ENCODE measurements at regions not wholly inside any gene's neighbourhood (a gene's known extent, or its start where the extent isn't known, plus 50 kb on each side); places are given as distances from the start of the nearest gene placed in this dataset.

- DNase-seq: no peak
Measured at GRCh38 chr18:65399091-65399490, 351.7 kb upstream of the CDH7 start.

DNA sequence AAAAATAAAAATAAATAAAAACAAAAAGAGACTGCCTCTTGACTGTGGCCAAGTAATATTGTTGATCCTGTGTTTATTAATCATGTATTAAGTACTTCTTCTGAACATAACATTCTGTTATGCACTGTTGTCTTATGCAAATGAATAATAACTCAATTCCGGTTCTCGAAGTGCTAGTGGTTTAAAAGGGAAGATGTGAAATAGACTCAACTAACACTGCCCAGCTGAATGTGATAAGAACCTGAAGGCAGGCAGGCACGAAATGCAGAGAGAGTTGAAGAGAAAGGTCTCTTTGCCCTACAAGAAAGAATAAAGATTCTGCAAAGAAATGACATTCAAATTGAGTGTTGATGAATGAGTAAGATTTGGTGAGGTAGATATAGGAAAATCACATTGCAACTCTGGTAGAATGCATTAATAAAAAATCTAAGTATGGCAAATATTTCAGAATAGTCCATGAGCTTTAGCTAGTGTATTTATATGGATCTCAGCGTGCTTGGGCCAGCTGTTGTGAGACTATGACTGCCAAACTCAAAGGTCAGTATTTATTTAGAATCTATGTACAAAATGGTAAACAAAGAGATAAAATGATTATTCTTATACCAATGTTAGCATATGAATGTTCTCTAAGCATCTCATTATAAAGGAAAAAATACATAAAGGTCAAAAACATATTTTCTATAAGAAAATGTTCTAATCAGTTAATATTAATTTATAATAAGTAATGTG lies 352.3 kb upstream of the CDH7 start:
- DNase-seq: no peak

DNA sequence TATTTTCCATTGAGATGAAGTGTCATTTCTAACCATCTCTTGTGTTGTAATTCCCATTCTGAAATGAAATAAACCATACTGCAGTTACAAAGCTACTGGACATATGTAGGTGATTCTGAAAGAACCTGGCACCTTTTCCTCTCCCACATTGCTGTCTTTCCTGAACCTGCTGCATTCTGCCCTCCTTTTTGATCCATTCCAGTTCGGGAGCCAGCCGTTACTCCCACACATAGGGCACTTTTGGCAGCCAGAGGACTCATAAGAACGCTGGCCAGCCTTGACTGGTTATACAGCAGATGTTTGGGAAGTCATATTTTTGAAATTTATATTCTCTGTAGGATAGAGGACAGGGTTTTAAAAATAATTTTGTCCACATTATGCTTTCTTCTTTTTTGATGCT lies 369.8 kb upstream of the CDH7 start:
- peak in 1 of 2 experiments; percentile 51 for DNase-seq

- no peak for DNase-seq
Measured at GRCh38 chr18:65380571-65380970, 370.2 kb upstream of the CDH7 start.

GRCh38 chr18:65372904-65373303 lies 377.9 kb upstream of the CDH7 start:
- no peak for DNase-seq

DNA sequence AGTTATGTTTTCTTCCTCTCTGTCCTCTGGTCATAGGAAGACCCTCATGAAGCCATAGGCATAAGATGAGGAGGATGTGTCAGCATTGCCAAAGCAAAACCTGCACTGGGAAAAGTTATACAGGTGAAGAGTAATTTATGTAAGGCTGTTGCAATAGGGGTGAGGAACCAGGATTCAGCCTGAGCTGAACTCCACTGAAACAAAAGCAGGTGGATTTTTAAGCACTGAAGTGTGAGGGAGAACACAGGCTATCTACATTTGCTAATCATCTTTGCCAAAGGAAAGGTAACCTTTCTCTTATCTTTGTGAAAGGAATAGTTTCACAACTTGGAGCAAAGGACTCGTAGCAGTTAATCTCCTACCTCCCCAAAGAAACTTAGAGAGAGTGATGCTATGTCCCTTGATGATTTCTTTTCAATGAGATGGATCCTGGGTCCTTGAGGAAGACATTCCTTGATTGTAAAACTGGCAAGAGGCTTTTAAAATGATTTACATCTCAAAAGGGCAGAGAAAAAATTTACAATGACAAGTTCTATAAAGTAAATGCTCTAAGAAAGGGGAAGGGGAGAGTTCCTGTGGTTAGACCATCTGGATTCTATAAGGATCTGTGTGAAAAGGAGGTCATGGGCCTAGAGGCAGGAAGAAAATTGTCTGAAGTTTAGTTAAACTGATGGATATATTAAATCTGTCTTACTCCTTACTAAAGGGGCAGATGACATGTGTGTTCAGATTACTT lies 385.4 kb upstream of the CDH7 start:
- DNase-seq: no peak

DNA sequence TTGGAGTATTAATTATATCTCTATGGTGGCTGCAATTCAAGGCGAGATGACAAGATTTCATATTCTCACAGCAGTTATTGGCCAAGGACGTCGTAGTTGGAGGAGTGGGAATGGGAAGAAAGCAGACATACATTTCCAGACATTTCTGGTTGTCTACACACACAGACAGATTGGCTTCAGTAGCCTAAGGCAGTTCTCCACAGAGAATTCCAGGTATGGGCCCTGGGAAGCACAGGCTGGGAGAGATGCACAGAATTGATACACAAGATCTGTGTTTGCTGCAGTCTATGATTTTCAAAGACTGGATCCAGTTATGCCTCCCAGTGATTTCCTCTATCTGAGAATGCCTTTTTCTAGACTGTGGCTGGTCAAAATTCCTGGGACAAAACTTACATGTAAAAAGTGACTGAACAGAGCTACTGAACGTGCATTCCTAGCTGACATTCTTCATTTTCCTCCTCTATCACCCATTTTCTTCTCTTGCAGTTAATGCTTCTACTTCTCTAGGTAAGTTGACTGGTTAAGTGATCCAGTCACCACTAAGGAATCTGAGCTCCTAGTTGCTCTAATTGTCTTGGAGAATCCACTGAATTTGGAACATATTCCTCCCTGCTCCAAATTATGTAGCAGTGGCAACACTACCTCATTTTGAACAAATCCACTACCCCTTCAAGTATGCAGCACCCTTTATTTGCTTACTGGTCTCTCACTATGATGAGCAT lies 386.7 kb upstream of the CDH7 start:
- no peak for DNase-seq

DNA sequence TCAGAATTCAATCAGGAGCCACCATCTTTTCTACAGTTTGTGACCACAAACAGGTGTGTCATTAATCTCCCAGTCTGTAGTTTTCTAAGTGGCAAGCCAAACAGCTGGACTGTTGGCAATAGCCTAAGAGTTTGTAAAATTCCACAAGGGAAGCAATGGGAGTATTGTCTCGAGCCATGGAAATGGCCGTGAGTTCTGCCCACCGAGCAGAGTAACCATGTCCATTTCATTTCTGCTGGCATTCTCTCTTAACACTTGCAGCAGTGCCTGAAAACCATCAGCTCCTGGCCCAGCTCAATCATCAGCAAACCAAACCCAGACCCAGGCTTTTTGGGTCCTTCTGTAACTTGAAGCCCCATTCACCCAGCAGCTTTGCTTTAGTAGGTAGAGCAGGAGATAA lies 387.8 kb upstream of the CDH7 start:
- DNase-seq: no peak

DNA sequence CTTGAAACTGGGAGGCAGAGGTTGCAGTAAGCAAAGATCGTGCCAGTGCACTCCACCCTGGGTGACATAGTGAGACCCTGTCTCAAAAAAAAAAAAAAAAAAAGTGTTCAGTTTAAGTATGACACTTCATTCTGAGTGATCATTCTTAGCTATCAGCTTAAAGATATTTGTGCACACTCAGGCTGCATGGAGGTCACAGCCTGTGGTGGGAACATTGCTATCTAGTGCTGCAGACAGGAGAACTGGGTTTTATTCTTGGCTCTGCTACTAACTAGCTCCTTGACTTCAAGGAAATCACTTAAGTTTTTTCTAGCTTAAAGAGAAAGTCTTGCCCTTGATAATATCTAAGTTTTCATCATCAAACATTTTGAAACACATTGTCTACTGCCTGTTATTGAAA lies 391.3 kb upstream of the CDH7 start:
- DNase-seq: no peak

- DNase-seq: no peak
Measured at GRCh38 chr18:65358306-65358705, 392.5 kb upstream of the CDH7 start.

DNA sequence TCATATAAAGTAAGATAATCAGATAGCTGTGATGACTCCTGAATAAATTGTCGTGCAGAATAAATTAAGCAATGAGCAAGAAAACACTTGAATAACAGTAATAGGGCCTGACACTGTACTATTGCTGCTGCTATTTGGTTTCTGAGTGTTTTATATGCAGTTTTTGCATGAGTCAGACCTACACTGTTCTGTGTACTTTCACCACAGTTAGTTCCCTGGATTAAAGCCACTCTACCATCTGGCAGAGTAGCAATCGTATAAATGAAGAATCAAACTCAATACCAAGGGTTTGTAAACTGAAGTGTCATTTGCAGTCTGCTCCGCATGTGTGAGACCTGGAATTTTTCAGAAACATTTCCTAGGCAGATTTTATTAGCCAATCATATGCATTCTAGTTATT lies 398.6 kb upstream of the CDH7 start:
- no peak for DNase-seq

DNA sequence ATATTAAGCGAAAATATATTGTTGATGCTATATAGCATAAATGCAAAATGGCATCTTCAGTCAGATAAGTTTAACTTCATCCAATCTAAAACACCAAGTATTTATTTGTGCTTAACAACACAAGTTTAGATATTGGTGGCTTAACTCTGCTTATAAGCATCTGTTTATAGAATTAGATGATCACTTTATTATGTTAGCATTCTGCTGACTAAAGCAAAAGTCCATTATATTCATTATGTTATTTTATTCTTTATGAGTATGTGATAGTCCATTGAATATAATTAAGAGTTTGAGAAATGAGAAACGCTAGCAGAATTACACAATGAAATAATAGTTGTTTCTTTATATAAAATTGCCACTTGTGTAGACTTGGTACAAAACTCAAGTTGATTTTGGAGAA lies 401.2 kb upstream of the CDH7 start:
- DNase-seq: no peak

- no peak for DNase-seq
Measured at GRCh38 chr18:65347446-65347845, 403.4 kb upstream of the CDH7 start.

- no peak for DNase-seq
Measured at GRCh38 chr18:65346086-65346485, 404.7 kb upstream of the CDH7 start.

- no peak for DNase-seq
Measured at GRCh38 chr18:65343571-65343970, 407.2 kb upstream of the CDH7 start.

DNA sequence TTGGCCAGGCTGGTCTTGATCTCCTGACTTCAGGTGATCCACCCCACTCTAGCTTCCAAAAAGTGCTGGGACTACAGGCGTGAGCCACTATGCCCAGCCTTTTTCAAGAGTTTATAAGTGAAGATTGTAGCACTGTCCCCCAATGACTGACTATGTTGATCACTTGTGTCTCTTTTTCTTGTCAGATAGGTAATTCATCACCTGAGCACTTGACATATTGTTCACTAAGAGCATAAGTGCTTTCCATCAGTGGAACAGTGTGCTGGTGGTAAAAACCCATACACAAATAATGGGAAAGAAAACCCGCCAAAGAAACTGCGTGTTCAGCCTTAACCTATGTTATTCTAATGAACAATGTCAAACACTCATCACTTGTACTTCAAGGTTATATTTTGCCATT lies 414.4 kb upstream of the CDH7 start:
- DNase-seq: no peak

- no peak for DNase-seq
Measured at GRCh38 chr18:65329010-65329409, 421.8 kb upstream of the CDH7 start.

- DNase-seq: no peak
Measured at GRCh38 chr18:65326805-65327204, 424.0 kb upstream of the CDH7 start.

DNA sequence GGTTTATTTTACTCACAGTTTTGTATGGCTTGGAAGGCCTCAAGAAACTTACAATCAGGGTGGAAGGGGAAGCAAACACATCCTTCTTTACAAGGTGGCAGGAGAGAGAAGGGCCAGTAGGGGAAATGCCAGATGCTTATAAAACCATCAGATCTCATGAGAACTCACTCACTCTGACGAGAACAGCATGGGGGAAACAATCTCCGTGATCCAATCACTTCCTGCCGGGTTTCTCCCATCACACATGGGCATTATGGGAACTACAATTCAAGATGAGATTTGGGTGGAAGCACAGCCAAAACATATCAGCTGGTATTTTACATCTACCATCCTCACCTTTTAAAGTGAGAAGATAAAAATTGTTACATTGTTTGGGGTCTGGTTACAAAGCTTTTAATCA lies 427.9 kb upstream of the CDH7 start:
- DNase-seq: no peak

DNA sequence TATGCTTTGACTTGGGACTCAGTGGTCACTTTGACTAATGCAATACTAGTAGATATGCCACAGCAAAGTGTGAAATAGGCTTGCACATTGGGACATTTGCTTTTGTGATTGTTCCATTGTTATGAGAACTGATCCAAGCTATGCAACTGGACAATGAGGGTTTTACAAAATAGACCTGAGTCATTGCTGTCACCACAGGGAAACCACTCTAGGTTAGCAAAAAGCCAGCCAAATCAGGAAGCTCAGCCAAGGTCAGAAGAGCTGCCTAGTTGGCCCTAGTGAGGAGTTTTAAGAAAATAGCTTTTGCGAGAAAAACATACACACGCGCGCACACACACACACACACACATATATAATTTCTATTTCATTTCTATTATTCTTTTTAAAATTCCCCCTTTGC lies 452.4 kb upstream of the CDH7 start:
- DNase-seq: no peak

- DNase-seq: no peak
Measured at GRCh38 chr18:65288908-65289307, 461.9 kb upstream of the CDH7 start.

GRCh38 chr18:65287652-65288051 lies 463.2 kb upstream of the CDH7 start:
- no peak for DNase-seq

GRCh38 chr18:65282096-65282495 lies 468.7 kb upstream of the CDH7 start:
- no peak for DNase-seq

DNA sequence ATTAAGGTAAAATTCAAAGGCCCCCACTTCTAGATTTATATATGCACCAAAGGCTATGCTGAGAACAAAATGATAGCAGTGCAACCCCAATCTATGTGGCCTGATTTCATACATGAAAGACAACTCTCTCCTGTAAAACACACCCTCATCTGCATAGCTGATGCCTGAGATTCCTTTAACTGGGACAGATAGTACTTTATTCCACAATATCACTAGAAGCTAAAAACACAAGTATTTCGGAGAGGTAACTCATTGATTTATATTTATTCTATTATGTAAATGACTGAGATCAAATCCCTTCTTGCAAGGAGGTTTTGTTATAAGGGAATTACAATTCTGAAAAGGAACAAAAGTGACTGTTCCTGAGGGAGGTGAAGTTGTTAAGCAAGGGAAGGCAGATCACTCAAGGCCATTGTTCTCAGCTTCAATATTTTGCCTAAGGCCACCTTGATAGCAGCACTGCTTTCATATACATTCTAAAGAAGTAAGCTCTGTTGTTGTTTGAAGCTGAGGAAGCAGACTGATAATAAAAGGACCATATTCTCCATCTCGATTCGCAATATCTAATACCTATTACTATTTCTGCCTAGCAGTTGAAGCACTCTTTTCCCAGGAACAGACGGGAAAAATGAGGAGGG lies 471.0 kb upstream of the CDH7 start:
- no peak for DNase-seq

Data from cerebellar nuclear complex (tissue), 1 donor.